NCI-H460 (cell line): ENCODE measurements at regions not wholly inside any gene's neighbourhood (a gene's known extent, or its start where the extent isn't known, plus 50 kb on each side); places are given as distances from the start of the nearest gene placed in this dataset.

Experiments used
- DNase-seq: peaks from one replicate; pipeline ENCODE4 v3.0.0-alpha.2; 2016; ENCODE audit warnings: low read depth; ENCODE audit errors: extremely low read depth

DNA sequence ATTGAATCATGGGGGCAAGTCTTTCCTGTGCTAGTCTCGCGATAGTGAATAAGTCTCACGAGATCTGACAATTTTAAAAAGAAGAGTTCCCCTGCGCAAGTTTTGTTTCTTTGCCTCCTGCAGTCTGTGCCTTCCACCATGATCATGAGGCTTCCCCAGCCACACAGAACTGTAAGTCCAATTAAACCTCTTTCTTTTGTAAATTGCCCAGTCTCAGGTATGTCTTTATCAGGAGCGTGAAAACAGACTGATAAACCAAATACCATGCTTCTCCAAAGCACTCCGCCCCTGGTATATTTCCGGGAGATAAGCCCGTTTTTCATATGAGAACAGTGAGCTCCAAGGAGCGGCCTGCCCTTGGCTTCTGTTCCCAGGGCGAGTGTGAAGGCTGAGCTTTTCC, 118.9 kb downstream of the EVX1 start:
- no peak for DNase-seq

- no peak for DNase-seq
Measured at GRCh38 chr7:27362026-27362425, 119.4 kb downstream of the EVX1 start.

GRCh38 chr7:27364344-27364758, 121.7 kb downstream of the EVX1 start:
- no peak for DNase-seq

- no peak for DNase-seq
Measured at GRCh38 chr7:27367179-27367932, 124.8 kb downstream of the EVX1 start.

GRCh38 chr7:27367933-27368549, 125.4 kb downstream of the EVX1 start:
- no peak for DNase-seq

DNA sequence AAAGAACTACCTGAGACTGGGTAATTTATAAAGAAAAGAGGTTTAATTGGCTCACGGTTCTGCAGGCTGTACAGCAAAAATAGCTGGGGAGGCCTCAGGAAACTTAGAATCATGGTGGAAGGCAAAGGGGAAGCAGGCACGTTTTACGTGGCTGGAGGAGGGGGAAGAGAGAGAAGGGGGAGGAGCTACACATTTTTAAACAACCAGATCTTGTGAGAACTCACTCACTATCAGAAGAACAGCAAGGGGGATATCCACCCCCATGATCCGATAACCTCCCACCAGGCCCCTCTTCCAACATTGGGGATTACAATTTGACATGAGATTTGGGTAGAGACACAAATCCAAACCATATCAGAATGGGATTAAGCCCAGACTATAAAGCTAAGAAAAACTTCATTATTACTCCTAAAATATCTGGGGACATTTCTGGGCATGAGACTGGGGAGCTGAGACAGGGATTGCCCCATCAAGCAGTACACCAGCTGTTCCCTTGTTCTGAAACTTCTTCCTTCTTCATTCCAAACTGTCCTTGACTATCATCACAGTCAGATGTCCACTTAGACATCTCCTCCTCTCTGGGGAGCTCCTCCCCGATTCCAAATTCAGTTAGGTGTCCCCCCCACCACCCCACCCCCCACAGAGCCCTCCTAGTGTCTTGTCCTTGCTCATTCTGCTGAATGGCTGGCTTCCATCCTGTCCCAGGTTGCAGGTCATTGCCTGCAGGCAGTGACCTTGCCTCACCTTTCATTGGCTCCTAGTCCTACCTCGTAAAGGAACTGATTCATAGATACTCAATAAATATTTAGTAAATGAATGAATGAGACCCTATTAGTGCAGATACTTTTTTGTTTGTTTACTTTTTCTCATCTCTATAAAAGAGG, 132.6 kb downstream of the EVX1 start:
- DNase-seq: no peak

- DNase-seq: no peak
Measured at GRCh38 chr7:27375958-27376357, 133.4 kb downstream of the EVX1 start.

DNA sequence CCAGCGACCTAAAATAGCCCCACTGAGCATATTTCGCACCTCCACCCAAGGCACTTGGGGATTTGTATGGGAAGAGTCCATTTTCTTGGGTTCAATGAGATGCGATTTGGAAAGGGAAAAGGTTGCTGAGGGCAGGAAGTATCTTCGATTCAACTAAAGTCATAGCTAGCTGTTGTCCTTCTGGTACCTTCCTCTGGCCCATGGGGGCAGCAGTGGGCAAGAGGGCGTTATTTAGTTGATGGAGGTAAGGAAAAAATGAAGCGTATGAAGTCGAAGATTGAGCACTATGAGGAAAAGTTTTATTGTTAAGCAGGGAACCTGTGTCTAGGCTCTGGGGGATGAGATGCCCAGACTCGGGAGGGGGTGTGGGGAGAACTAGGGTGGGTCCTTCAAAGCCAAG, 135.4 kb downstream of the EVX1 start:
- DNase-seq: no peak

GRCh38 chr7:27382307-27382706, 139.7 kb downstream of the EVX1 start:
- no peak for DNase-seq

- no peak for DNase-seq
Measured at GRCh38 chr7:27386581-27386980, 144.0 kb downstream of the EVX1 start.

- DNase-seq: no peak
Measured at GRCh38 chr7:27387864-27388263, 145.3 kb downstream of the EVX1 start.

DNA sequence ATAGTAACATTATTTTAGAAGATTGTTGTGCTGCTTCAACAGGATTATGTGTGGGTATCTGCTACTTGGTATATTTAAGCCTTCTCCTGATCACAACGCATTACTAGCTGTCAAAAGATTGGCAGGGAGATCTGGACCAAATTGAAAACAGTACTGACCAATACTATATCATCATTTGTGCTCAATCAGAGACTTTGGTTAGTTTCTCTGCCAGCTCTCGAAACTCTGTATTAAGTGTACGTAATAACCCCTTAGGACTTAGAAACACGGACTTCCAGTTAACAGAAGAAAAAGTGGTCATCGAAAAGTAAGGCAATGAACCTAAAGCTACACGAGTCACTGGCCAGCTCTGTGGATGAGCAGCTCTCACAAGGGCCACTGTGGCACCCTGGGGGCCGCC, 146.0 kb downstream of the EVX1 start:
- DNase-seq: no peak

GRCh38 chr7:27389496-27389895, 146.9 kb downstream of the EVX1 start:
- DNase-seq: no peak

GRCh38 chr7:27392477-27392876, 149.9 kb downstream of the EVX1 start:
- no peak for DNase-seq

DNA sequence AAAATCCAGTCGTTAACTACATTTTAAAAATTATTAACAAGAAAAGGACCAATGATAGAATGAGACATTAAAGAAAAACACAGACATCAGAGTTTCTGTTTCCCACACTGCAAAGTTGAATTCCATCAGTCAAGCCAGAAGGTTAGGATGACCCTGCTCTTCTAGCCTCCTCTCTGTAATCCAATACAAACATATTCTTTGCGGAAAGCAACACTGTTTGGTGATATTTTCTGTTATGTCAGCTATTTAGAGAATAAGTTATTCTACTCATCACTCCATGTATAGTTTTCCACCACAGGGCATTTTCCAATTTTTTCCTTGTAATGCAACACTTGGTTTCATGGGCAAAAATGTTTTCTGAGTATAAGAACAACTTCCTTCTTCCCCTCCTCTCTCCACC, 152.3 kb downstream of the EVX1 start:
- DNase-seq: no peak

- DNase-seq: no peak
Measured at GRCh38 chr7:27395626-27396025, 153.0 kb downstream of the EVX1 start.

GRCh38 chr7:27397503-27397902, 154.9 kb downstream of the EVX1 start:
- DNase-seq: no peak

DNA sequence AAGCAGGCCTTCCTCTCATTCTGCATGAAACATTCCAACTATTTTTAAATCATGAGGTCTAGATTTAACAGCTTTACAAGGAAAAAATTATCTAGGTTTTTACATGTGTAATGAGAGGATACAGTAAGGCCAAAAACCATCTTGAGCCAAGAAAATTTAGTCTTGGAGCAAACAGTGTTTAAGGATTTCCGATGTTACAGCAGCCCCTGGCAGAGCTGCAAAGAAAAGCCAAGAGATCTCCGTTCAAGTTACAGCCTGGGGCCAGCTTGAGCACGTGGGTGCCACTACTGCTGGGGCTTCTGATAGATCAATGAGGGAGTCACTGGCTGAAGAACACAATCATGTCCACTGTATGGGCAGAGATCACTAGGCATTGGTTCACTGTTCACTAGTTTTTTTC, 156.2 kb downstream of the EVX1 start:
- DNase-seq: no peak

DNA sequence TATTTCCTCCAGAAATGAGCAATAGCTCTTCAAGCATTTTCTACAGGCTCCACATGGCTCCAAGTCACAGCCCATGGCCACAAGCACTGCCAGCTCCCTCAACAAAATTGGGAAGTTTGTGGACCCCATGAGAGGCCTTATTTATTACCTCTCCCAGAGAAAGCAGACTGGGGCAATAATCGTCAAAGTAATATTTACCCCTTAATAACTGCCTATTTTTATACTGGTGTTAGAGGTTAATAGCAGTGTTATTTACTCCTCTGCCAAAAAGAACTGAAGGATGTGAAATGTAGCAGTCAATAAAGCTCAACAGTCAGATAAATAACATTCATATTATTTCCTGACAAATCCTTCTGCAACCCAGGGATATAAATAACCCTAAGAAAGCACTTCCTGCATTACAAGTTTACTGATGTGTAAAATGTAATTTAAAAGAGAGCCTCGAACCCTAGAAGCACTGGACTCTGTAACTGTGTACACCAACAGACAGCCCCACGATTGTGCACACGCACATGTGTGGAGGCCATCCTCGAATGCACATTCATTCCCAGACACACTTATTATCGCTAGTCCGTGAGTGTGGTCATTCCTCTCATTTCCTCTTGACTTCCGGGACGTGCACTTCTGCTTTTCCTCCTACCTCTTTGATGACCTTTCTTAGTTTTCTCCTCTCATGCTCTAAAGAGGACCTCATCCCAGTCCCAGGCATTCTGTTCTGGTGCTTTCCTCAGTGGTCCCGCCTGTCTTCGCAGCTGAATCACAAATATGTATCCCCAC, 157.4 kb downstream of the EVX1 start:
- no peak for DNase-seq

DNA sequence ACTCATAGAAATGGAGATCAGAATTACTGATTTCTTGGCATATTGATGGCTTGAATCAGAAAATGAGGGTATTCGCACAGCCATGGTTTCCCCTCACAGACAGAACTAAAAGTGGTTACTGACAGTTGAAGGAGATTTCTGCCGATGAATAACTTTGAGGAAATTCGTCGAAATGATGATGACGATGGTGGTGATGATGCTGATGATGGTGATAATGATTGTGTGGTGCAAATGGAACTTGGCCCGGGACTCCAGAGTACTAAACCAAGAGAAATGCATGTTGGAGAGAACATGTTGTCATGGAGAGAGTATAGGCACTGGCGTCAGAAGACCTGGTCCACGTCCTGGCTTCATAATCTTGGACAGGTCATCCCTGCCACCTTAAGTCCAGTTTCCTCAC, 163.2 kb downstream of the EVX1 start:
- DNase-seq: no peak

GRCh38 chr7:27409311-27409710, 166.7 kb downstream of the EVX1 start:
- no peak for DNase-seq
